Coronary artery (tissue), 2 donors: ENCODE measurements at regions not wholly inside any gene's neighbourhood (a gene's known extent, or its start where the extent isn't known, plus 50 kb on each side); places are given as distances from the start of the nearest gene placed in this dataset.

Source experiments
- DNase-seq: peaks from one replicate; pipeline ENCODE4 v3.0.0-alpha.2; 2017; ENCODE audit warnings: low spot score
- H3K27ac ChIP-seq, 2 donors: fragments of 200-600 bp; sonication (generic); one replicate each; pipeline ENCODE4 v1.5.1; 2016 to 2019
- H3K4me3 ChIP-seq: fragments of 200-600 bp; sonication (generic); 2 replicates; pipeline ENCODE4 v1.5.1; 2016; ENCODE audit warnings: mild to moderate bottlenecking, moderate library complexity
- TF ChIP-seq, protein P1 (sequence below): fragments of 200-600 bp; sonication (generic); IDR thresholded peaks from one replicate; pipeline ENCODE4 v1.5.1; 2019; ENCODE audit warnings: antibody characterized with exemption

DNA sequence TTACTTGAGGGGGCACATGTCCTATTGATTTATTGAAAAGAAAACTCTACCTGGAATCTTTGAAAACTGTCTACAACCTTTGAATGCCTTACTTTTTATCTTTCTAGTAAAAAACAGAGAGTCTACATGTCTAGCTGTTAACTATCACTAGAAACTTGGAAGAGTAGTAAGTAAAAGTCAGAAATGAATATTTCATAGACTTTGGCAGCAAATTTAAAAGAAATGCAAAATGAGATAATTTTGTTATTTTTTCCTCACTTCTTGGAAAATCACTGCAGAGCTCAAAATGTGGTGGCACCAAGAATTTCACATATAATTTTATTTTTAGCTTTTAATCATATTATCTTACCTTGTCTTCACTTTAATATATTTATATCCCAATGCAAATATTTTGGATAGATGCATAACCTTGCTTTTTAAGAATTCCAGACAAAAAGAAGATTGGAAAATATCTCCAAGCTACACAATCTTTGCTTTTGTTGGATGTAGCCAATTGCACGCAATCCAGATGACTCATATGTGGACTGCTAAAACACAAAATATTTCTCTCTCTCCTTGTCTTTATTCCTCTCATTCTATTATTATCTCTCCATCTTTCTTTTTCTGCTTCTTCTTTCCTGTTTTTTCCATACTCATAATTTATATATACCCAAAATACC, 92.2 kb upstream of the DSEL start:
- H3K27ac ChIP-seq, result no peak overlapping the region
- DNase-seq, result no peak
- TF ChIP-seq, protein P1, sequence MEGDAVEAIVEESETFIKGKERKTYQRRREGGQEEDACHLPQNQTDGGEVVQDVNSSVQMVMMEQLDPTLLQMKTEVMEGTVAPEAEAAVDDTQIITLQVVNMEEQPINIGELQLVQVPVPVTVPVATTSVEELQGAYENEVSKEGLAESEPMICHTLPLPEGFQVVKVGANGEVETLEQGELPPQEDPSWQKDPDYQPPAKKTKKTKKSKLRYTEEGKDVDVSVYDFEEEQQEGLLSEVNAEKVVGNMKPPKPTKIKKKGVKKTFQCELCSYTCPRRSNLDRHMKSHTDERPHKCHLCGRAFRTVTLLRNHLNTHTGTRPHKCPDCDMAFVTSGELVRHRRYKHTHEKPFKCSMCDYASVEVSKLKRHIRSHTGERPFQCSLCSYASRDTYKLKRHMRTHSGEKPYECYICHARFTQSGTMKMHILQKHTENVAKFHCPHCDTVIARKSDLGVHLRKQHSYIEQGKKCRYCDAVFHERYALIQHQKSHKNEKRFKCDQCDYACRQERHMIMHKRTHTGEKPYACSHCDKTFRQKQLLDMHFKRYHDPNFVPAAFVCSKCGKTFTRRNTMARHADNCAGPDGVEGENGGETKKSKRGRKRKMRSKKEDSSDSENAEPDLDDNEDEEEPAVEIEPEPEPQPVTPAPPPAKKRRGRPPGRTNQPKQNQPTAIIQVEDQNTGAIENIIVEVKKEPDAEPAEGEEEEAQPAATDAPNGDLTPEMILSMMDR, result no peak
- H3K4me3 ChIP-seq, result no peak overlapping the region

DNA sequence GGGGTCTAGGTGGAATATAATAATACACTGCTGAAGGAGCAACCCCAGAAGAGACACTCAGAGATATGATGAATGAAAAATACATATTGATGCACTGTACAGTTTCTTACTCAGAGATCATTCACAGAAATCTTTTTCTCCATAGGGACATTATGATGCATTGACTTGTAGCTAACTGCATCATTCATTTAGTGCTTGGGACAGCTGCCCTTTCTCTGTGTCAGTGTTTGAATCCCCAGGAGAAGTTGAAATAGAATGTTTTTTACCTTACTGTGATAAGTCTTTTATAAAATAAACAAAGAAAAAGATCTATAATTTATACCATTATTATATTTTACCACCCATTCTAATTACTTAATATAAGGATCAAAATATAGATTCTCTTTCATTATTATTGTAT, 91.7 kb upstream of the DSEL start:
- TF ChIP-seq, protein P1, result no peak
- no peak overlapping the region for H3K4me3 ChIP-seq
- no peak overlapping the region for H3K27ac ChIP-seq
- DNase-seq, result no peak

DNA sequence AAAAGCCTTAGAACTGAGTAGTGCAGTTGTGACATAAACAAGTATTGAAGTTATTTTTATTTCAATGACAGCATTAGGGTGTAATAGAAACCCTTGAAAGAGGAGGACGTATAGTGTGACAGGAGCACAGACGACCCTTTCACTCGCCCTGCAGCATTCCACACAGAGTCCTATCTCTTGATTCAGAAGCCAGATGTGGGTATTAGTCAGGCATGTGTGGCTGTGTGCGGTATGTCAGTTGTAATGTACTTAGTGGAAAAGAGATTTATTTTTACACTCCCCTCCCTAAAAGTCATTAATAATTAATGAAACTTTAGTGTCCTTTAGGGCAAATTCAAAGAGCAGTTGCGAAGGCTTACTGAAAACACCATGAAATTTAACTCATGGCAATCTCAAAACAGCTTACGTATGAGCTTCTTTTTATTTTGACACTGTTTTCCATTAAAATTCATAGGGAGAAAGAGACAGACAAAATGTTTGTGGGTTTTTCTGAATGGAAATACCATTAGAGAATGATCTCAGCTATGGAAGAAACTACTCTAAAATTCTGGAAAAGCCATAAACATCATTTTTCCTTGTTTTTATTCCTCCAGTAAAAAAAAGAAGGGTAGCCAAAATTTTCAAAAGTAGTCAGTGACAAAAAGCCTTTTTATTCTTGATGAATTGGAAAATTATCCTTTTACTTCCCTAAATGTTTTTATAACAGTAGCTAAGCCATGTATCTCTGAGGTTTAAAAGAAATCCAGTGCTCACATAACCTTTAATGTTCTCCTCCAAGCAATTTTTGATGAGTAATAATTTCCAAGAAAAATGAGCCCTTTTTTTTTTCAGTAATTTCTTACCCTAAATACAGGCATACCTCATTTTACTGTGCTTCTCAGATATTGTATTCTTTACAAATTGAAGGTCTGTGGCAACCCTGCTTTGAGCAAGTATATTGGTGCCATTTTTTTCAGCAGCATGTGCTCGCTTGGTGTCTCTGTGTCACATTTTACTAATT, 84.0 kb upstream of the DSEL start:
- no peak for DNase-seq
- Histone ChIP-seq H3K27ac (no peak overlapping the region), H3K4me3 (no peak overlapping the region)
- TF ChIP-seq, protein P1, result no peak

DNA sequence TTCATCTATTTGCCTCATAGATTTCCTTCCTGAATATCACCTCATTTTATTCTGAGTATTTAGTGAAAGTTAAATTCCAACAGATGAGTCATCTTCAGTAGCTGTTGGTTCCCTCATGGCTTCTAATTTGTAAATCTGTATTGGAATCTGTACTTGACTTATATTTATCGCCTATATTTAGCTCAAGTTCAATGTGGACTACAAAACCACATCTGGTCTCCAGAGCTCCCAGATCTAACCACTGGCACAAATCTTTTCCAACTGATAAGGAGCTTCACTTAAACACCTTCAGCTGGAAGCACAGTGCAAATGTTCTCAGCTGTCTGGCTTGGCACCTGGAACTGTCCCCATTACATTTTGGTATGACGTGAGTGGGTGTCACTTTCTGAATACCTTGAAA, 82.8 kb upstream of the DSEL start:
- no peak overlapping the region for H3K27ac ChIP-seq
- TF ChIP-seq, protein P1, result no peak
- DNase-seq, result no peak
- no peak overlapping the region for H3K4me3 ChIP-seq

DNA sequence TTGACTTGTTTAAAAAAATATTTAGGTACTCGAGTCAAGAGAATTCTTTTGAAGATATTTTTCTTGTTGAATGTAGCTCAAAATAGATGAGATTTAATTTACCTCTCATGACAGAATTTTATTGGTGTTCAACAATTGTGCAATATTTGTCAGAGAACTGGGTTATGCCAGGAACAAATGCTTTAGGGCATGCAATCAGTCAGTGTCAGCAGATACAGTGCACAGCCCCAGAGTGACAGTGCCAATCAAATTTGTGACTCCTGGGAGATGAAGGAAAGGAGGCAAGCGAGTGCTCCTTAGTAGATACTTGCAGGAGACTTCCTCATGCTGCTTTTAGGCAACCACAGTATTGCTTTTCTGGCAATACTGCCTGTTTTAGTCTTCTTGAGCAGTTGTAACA, 81.2 kb upstream of the DSEL start:
- no peak overlapping the region for H3K4me3 ChIP-seq
- TF ChIP-seq, protein P1, result no peak
- H3K27ac ChIP-seq, result no peak overlapping the region
- DNase-seq, result no peak

GRCh38 chr18:67596003-67596402, 79.5 kb upstream of the DSEL start:
- TF ChIP-seq, protein P1, result no peak
- Histone ChIP-seq H3K27ac (no peak overlapping the region), H3K4me3 (no peak overlapping the region)
- no peak for DNase-seq
